ENCODE measurements at regions not wholly inside any gene's neighbourhood (a gene's known extent, or its start where the extent isn't known, plus 50 kb on each side); places are given as distances from the start of the nearest gene placed in this dataset.
"Not testable (repeated sequence)": the region's sequence is repeated elsewhere in the genome, so short reads cannot be mapped to it uniquely, and the experiment has no call there.

DNA sequence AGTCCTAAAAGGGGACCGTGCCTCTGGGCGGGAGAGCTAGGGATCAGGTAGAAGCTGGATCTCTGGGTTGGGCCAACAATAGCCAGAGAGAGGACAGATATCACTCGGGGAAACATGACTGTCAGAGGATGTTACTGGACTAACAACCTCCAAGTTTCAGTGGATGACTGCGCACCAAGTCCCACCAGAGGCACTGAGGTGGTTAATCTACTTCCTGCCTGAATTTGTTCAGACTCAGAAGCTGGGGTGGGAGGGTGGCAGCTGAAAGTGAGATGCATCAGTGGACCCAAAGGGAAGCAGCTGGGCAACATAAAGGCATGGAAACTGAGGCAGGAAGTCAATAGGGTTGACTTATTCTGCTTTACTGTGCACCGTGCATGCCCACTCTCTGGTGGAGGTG, 130.1 kb upstream of the SLC44A1 start:
- DNase-seq (ENCODE audit: low read depth), result no peak

DNA sequence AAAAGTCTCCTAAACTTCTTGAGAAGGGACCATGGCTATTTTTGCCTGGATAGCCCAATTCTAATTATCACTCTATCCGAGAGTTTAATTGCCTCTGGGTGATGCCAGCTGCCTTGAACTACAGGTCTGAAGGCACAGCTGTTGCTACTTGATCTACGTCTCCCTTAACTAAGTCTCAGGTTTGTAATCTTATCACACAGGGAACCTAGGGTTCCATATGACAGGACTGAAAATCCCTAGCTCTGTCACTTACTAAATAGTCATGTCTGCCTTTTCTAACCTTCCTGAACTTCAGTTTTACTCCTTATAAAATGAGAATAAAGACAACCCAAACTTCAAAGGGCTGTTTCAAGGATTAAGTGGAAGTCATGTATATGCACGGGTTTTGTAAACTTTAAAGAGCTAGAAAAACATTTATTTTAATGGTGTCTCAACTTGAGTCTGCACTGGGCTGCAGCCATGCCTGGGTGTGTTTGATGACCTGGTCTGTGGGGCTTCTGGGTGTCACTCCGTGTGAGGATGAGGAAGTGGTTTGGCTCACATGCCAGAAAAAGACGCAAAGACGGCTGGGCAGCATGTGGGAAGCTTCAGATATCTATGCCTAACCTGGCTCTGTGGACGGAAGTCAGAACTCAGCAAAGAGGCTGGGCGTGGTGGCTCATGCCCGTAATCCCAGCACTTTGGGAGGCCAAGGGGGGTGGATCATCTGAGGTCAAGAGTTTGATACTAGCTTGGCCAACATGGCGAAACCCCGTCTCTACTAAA, 129.3 kb upstream of the SLC44A1 start:
- DNase-seq (ENCODE audit: low read depth), result no peak

DNA sequence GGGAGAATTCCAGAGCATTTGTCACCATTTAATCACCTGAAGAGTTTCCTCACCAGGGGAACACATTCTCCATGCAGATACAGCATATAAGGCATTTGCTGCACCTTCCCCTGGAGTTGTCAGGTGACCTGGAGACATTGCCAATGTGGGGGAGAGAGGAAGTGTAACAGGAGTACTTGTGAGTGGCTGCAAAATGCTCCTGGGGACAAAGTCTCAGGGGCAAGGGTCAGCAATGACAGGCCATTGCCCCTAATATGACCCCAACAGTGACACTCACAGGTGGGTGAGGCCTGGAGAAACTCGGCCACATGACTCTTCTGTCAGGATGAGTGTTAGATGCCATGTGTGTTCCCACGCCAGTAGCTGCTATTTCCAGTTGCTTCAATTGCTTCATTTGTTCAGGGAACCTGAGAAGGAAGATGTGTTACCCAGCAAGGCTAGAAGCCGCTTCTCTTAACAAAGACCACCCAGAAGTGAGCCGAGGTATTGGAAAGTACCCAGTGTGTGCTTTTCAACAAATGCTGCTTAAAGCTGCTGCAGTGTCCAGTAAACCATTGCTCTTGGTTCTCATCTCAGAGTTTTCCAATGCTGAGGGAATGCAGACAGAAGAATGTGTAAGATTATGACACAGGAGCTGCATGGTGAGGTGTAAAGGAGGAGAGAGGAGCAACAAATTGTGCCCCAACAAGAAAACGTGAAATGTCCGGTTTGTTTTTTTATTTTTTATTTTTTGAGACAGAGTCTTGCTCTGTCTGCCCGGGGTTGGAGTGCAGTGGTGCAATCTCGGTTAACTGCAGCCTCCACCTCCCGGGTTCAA, 128.2 kb upstream of the SLC44A1 start:
- DNase-seq (ENCODE audit: low read depth), result no peak

DNA sequence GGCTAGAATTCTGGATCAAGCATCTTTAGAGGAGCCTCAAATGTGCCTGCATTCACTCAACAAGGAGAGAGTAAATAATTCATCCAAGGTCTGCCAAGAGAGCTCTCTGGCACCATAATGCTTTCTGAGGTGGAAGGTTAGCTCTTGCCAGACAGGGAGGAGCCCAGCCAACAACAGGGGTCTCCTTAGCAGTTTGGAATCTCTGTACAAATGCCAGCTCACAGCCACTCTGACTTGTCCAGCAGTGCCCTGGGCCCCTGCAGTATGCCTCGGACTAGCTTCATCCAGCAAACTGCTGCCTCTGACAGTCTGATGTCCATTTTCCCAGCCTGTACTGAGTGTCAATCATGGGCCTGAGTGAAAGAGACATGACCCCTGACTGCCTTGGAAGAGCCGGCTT, 127.2 kb upstream of the SLC44A1 start:
- DNase-seq (ENCODE audit: low read depth), result no peak

DNA sequence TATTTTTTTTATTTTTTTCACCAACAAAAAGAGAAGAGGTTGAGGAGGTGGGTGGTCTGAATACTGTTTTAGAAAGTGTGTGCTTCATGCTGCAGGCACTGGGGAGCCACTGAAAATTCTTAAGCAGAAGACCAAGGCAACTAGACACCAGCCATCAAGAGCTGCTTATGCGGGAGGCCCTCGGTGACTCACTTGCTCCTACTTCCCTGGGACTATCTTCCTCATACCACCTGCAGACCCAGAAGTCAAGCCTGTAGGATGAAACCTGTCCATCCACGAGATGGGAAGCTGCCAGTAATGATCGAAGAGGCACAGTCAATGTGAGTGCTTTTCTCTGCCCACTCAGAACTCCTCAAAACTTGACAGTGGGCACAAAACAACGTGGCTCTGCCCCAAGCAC, 125.8 kb upstream of the SLC44A1 start:
- no peak for DNase-seq (ENCODE audit: low read depth)

DNA sequence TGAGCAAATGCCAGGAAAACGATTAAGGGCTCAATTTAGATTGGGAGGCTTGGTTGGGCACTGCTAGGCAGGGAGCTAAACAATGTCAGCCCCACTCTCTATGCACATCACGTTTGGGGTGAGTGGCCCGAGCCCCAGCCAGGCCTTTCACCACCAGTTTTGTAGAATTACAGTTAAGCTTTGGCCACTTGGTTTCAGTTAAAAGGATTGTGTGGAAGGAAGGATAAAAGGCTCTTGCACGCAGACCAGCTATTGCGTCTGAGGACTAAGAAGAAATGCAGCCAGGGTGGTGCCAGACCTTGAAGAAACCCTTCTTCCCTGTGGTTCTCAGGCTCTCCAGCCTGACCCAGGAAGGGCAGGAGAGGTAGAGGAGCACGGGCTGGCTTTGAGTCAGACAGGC, 125.3 kb upstream of the SLC44A1 start:
- DNase-seq (ENCODE audit: low read depth), result no peak

DNA sequence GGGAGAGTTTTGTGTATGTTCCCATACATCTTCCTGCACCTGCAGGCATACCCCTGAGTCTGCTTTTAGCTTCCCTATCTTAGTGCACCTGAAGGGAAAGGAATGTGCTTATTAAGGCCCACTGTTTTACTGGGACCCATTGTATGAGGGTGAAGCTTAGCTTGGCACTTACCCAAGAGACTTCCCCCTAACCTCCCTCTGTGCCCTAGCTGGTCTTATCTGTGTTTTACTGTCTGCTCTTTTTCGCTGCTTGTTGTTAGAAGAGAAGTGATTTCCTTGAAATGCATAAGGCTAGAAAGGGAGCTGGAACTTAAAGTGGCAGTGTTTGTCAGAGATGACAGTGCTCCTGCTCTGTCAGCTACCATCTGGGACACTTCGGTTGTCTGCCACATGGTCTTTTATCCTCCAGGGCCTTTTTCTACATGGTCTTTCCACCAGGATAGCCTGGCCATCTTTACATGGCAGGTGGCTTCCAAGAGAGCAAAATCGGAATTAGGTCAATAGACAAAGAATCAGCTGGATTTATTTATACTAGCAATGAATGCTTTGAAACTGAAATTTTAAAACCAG, 122.5 kb upstream of the SLC44A1 start:
- no peak for DNase-seq (ENCODE audit: low read depth)

DNA sequence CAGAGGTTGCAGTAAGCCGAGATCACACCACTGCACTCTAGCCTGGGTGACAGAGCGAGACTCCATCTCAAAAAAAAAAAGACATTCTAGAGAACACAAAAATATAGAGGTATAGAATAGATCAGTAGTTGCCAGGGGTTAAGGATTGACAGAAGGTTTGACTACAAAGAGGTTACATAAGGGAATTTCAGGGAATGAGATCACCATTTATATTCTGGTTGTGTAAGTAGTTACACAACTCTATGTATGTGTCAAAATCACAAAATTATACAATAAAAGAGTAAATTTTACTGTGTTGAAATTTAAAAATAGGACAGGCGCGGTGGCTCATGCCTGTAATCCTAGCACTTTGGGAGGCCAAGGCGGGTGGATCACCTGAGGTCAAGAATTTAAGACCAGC, 119.9 kb upstream of the SLC44A1 start:
- not testable (repeated sequence) for DNase-seq (ENCODE audit: low read depth)

DNA sequence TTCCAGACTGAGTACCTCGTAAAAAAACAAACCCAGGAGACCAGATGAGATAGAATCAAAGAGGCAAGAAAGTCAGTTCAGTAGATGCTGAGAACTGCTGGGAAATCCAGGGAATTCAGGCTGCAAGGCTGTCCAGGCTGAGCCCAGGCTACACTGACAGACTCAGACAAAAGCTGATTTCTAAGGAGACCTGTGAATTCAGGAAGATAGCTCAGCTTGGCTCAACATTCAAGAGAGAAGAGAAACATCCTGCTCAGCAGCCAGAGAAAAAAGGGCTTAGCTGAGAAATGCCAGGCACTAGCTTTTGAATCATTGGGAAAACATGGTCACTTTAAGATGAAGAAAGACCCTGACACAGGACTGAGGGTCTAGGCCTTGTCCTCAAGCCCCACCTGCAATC, 118.2 kb upstream of the SLC44A1 start:
- no peak for DNase-seq (ENCODE audit: low read depth)

DNA sequence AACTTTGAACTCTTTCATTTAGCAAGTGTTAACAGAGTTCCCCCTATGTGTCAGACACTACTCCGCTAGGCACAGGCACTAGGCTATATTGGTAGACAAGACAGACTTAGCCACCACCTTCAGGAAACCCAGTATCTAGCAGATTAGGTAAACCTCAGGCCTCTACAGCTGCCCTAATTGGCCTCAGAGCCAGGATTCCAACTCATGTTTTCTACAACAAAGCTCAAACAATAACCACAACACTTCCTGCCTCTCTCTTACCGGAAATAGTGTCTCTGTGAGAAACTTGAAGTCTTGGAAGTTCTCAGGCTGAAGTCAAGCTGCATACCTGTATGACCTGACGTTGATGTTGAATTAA, 116.6 kb upstream of the SLC44A1 start:
- DNase-seq (ENCODE audit: low read depth), result peak; percentile 60

DNA sequence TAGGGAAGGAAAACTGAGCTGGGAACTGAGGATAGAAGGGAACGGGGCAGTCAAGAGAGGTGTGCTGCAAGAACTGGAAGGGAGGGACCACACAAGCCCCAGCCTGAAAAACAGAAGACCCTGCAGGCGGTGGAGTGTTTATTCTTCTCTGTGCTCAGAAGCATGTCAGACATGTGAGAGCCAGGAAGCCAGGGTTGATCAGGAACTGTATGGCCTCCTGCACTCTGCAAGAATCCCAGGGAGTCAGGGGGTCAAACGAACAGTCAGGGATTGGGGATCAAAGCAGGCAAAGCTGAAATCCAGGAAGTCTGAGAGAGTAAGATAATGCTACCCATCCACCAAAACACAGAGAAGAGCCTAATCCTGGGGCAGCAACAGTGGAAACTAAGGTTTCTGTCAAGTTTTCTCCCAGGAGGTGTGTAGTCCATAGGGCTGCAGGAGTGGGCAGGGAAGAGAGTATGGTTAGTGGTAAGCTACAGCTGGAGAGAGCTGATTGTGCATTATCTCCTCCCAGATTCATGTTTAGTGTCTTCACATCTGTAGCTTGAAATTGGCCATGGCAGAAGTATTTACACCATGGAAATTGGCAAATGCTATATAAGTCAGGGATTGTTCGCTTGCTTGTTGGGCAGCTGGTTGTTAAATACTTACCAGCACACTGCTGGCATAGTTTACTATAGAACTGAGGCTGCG, 115.4 kb upstream of the SLC44A1 start:
- no peak for DNase-seq (ENCODE audit: low read depth)

DNA sequence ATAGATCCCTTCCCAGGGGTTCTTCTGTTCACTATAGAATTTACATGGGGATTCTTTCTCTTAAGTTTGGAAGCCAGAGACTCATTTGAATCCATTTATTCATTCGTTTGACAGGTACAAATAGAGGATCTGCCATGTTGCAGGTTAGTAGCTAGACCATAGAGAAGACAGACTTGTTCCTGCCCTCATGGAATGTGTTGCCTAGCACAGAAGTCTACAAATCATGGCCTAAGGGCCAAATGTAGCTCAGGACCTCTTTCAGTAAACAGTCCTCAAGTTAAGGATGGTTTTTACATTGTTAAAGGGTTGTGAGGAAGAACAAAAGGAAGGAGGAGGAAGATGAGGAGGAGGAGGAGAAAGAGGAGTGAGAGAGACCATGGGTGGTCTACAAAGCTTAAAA, 114.7 kb upstream of the SLC44A1 start:
- no peak for DNase-seq (ENCODE audit: low read depth)

DNA sequence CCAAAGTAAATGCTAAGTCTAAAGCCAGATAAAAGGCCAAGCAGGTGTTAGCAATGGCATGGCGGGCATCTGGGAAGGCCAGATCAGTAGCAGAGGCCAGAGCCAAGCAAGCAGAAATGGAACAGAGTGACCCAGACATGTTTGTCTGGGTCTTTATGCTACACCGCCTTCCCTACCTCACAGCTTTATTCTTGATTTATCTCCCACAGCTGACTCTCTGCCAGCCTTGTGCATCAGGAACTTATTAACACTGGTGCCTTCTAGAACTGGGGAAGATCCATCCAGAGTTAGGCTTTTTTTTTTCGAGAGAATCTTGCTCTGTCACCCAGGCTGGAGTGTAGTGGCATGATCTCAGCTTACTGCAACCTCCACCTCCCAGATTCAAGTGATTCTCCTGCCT, 112.5 kb upstream of the SLC44A1 start:
- no peak for DNase-seq (ENCODE audit: low read depth)

DNA sequence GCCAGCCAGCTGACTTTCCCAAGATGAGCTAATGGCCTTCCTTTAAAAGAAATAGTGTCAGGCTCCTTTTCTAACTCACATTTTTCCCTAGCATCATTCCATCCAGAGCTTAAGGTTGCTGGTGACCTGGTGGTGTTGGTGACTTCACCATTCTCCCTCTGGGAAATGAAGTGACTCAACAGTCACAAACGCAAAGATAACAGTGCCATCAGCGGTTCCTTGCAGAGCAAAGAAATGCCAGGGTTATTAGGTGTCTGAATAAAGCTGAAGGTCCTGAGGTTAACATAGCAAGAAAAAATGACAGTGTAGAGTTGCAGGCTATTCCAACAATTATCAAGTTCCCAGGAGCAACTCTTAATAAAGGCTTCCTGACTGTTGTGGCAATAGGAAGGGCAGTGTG, 111.8 kb upstream of the SLC44A1 start:
- DNase-seq (ENCODE audit: low read depth), result no peak

DNA sequence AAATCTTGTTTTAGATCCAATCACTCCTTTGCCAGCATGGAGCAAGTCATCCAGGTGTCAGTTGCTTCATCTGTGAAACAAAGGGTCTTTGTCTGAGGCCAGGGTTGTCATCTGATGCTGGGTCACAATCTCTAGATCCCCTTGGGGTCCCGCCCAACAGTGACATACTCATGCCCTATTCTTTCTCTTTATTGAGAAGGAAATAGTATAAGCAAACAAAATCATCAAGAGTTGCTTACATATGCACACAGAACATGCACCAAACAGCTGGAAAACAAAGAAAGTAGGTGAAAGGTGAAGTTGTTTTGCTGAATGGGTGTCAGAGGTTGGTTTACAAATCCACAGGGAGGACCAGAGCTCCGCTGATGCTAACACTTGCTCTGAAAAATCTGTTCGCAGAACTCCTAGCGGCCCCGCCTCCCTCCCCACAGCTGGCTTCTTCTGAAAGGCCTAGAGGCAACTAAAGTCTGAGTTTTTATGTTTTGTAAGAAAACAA, 106.1 kb upstream of the SLC44A1 start:
- DNase-seq (ENCODE audit: low read depth), result no peak

DNA sequence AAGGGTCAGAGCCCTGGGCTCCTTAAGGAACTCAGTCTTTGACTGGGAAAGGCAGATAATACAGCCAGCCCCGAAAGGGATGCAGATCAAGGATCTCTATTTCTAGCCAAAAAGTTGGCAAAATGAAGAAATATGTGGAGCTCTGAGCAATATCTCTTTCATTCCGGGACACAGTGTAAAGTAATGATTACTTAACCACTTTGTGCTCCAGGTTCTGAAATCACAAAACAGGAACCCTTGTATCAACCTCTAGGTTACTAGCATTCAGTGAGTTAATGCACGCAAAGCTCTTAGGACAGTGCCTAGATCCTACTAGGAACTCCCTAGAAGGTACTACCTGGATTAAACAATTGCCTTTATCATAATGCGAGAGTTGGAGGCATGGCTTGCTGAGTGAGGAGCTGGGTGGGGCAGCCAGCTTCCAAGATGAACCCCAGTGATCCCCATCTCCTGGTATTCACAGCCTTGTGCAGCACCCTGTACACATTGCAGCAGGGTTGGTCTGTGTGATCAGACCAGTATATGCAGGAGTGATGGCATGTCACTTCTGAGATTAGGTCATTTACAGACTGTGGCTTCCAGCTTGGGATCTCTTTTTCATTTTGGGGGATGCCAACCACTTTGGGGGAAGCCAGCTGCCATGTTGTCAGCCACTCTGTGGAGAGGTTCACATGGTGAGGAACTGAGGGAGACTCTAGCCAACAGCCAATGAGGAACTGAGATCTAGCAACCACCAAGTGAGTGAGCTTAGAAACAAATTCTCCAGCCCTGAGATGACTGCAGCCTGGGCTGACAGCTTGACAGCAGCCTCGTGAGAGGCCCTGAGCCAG, 103.1 kb upstream of the SLC44A1 start:
- no peak for DNase-seq (ENCODE audit: low read depth)

DNA sequence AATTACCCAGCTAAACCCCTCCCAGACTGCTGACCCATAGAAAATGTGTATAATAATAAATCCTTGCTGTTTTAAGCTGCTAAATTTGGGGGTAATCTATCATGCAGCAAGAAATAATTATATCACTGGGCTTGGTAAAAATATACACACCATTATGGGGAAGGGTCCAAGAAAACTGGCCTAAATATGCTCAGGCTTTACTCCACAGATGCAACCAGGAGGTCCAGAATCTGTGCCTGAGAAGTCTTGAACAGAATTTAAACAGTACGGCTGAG, 102.5 kb upstream of the SLC44A1 start:
- no peak for DNase-seq (ENCODE audit: low read depth)

DNA sequence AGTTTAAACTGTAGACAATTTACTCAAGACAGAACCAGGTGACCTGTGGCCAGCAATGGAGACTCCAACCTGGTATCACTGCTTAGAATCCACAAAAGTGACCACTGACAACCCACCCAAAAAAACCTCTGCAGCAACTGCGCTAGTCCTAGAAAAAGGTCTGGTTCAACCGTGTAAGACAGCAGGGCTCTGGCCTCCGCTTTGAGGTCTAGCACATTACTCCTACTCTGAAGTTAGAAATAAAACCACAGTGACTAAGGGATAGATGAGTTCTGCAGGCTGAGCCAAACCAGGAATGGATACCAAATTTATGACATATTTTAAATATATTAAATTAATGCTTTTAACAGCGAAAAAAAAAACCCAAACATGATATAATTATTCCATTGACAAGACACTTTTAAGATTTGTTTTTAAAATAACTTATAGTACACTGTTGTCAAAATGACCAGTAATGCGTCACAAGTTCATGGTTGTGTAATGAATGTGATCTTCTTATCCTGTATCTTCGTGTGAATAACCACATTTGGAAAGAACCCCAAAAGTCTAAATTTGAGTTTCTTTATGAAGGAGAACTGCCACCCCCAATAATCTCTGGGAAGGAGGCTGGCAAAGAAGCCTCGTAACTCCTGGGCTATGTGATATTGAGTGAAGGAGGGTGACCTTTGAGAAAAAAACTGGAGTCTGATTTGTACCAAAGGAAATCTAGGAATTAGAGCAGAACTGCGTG, 101.9 kb upstream of the SLC44A1 start:
- DNase-seq (ENCODE audit: low read depth), result no peak

DNA sequence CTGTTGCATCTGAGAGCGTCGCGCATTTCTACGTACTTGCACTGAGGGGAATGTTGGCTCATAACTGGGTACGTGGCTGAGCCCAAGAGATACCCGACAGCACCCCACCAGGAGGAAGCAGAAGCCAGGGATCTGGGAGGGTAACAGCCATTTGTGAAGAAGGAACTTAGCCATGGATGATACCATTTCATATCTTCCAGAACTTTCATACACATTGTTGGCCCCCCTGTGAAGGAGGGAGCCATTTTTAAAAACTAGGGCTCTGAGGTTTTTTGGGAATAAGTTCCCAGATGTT, 101.4 kb upstream of the SLC44A1 start:
- DNase-seq (ENCODE audit: low read depth), result no peak

DNA sequence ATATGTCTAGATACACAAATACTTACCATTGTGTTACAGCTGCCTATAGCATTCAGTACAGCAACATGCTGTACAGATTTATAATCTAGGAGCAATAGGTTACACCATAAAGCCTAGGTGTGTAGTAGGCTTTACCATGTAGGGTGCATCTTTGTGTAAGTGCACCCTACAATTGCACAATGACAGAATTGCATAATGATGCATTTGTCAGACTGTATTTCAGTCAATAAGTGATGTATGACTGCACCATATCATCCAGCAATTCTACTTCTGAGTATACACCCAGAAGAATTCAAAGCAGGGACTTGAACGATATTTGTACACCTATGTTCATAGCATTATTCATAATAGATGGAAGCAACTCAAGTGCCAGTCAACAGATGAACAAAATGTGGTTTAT, 100.4 kb upstream of the SLC44A1 start:
- no peak for DNase-seq (ENCODE audit: low read depth)

DNA sequence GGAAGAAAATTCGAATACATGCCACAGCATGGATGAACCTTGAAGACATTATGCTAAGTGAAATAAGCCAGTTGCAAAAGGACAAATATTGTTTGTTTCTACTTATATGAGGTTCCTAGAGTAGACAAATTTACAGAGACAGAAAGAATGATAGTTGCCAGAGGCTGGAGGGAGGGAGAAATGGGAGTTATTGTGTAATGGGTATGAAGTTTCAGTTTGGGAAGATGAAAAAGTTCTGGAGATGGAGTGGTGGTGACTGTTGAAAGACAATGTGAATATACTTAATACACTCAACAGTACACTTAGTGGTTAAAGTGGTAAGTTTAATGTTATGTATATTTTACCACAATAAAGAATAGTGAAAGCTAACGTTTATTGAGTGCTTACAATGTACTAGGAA, 99.6 kb upstream of the SLC44A1 start:
- no peak for DNase-seq (ENCODE audit: low read depth)

DNA sequence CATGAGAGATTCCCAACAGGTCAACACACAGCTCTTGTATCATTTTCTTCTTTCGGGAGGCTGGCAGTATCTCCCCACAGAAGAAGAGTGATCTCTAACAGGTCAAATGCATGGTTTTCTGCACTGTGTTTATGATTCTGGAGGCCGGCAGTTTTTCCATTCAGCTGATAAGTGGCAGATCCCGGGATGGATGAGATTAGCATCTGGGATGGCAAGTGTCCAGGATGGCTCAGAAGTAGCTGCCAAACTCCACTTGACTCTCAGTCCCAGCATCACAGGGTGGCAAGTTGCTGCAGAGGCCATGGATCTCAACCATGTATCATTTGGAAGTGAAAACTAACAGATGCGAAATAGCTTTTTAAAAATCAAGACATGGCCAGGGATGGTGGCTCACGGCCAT, 97.8 kb upstream of the SLC44A1 start:
- DNase-seq (ENCODE audit: low read depth), result no peak
